Sigmoid colon (tissue), 4 donors: ENCODE measurements at regions not wholly inside any gene's neighbourhood (a gene's known extent, or its start where the extent isn't known, plus 50 kb on each side); places are given as distances from the start of the nearest gene placed in this dataset.

ENCODE experiments used
- CTCF ChIP-seq, 4 experiments: fragments of 450-650 bp in 3 of 4; fragments of 200-600 bp in 1 of 4; IDR thresholded peaks; one replicate each; pipeline ENCODE4 v1.5.1; 2016 to 2019; ENCODE audit warnings: antibody characterized with exemption in 4 of 4, mild to moderate bottlenecking in 3 of 4, moderate library complexity in 2 of 4
- EP300 ChIP-seq, 4 donors: sonication (generic); formaldehyde crosslinking; IDR thresholded peaks; one replicate each; pipeline ENCODE4 v1.6.1; 2017; ENCODE audit warnings: antibody characterized with exemption in 4 of 4
- POLR2A ChIP-seq, 2 donors: fragments of 450-650 bp; IDR thresholded peaks; one replicate each; pipeline ENCODE4 v1.6.1; 2016; ENCODE audit warnings: antibody characterized with exemption in 2 of 2, mild to moderate bottlenecking in 2 of 2, moderate library complexity in 2 of 2
- POLR2AphosphoS5 ChIP-seq, 4 donors: sonication (generic); formaldehyde crosslinking; IDR thresholded peaks; one replicate each; pipeline ENCODE4 v1.6.1; 2017; ENCODE audit warnings: antibody characterized with exemption in 4 of 4

- TF ChIP-seq CTCF (IDR thresholded peaks at IDR 0.05) (no peak), EP300 (IDR thresholded peaks at IDR 0.05) (no peak), POLR2A (IDR thresholded peaks at IDR 0.05) (no peak), POLR2AphosphoS5 (IDR thresholded peaks at IDR 0.05) (peak in 3 of 4 donors; percentile 26 to 31 (median 28))
These were observed 288.4 kb downstream of the SNX13 start for GRCh38 chr7:17651863-17652385.
